ENCODE measurements at regions not wholly inside any gene's neighbourhood (a gene's known extent, or its start where the extent isn't known, plus 50 kb on each side); places are given as distances from the start of the nearest gene placed in this dataset.
A peak's percentile ranks its signal among the peaks of the same experiment; 100 is the strongest.

GRCh38 chr13:60267498-60268202 is 103.9 kb upstream of the DIAPH3 start:
- Histone ChIP-seq H3K4me1 (replicated peaks) (no peaks in the 10 kb centered on the region), H3K4me3 (peak overlapping the region; percentile 21 to 32), H3K9me3 (no peaks in the 10 kb centered on the region), H3K27ac (peak overlapping the region; percentile 22 to 27), H3K27me3 (replicated peaks; ENCODE audit: insufficient read depth) (no peaks in the 10 kb centered on the region), H3K36me3 (no peaks in the 10 kb centered on the region)
- peak; percentile 7 for DNase-seq (ENCODE audit: low spot score)
- 36% methylated on average over 24 of the region's 24 CpGs for WGBS
- intact Hi-C loops (cut with DNase I): no loop called here
- TF ChIP-seq POLR2A (IDR thresholded peaks at IDR 0.05) (no peak), POLR2AphosphoS5 (IDR thresholded peaks at IDR 0.05) (no peak), CTCF (IDR thresholded peaks at IDR 0.05) (no peak)

GRCh38 chr13:60268203-60268555 is 104.5 kb upstream of the DIAPH3 start:
- DNase-seq (ENCODE audit: low spot score): no peak
- TF ChIP-seq POLR2AphosphoS5 (IDR thresholded peaks at IDR 0.05): no peak
- no peak for TF ChIP-seq POLR2A (IDR thresholded peaks at IDR 0.05)
- no peak for TF ChIP-seq CTCF (IDR thresholded peaks at IDR 0.05)
- Histone ChIP-seq H3K4me1 (replicated peaks) (no peaks in the 10 kb centered on the region), H3K27ac (peak overlapping the region; percentile 22 to 27), H3K36me3 (no peaks in the 10 kb centered on the region), H3K4me3 (peak overlapping the region; percentile 21 to 32), H3K9me3 (no peaks in the 10 kb centered on the region), H3K27me3 (replicated peaks; ENCODE audit: insufficient read depth) (no peaks in the 10 kb centered on the region)
- intact Hi-C loops (cut with DNase I): no loop called here
- 18% methylated on average over 8 of the region's 8 CpGs for WGBS

- Histone ChIP-seq H3K27me3 (replicated peaks; ENCODE audit: insufficient read depth) (no peaks in the 10 kb centered on the region), H3K4me3 (no peak overlapping the region), H3K27ac (no peak overlapping the region), H3K36me3 (no peaks in the 10 kb centered on the region), H3K4me1 (replicated peaks) (no peaks in the 10 kb centered on the region), H3K9me3 (no peaks in the 10 kb centered on the region)
- TF ChIP-seq POLR2A (IDR thresholded peaks at IDR 0.05) (no peak), CTCF (IDR thresholded peaks at IDR 0.05) (no peak), POLR2AphosphoS5 (IDR thresholded peaks at IDR 0.05) (no peak)
- intact Hi-C loops (cut with DNase I): no loop called here
- DNase-seq (ENCODE audit: low spot score): no peak
Observed at GRCh38 chr13:60273971-60274527, 110.3 kb upstream of the DIAPH3 start.

- H3K36me3 ChIP-seq: no peaks in the 10 kb centered on the region
- 89% methylated on average over 12 of the region's 12 CpGs for WGBS
- intact Hi-C loops (cut with DNase I): no loop called here
Observed at GRCh38 chr13:60274655-60275054, 110.9 kb upstream of the DIAPH3 start.

More at GRCh38 chr13:60274655-60275054, 110.9 kb upstream of the DIAPH3 start:
- H3K27me3 ChIP-seq (replicated peaks; ENCODE audit: insufficient read depth): no peaks in the 10 kb centered on the region
- DNase-seq (ENCODE audit: low spot score): no peak
- no peaks in the 10 kb centered on the region for H3K4me1 ChIP-seq (replicated peaks)
- no peak overlapping the region for H3K27ac ChIP-seq
- no peak overlapping the region for H3K4me3 ChIP-seq
- no peaks in the 10 kb centered on the region for H3K9me3 ChIP-seq
- TF ChIP-seq POLR2A (IDR thresholded peaks at IDR 0.05): no peak
- TF ChIP-seq POLR2AphosphoS5 (IDR thresholded peaks at IDR 0.05): no peak
- no peak for TF ChIP-seq CTCF (IDR thresholded peaks at IDR 0.05)

Measured in prostate gland (tissue), 2 donors.